HG03135 (cell line): ENCODE measurements at regions not wholly inside any gene's neighbourhood (a gene's known extent, or its start where the extent isn't known, plus 50 kb on each side); places are given as distances from the start of the nearest gene placed in this dataset.
A peak's percentile ranks its signal among the peaks of the same experiment; 100 is the strongest.
"Not testable (repeated sequence)": the region's sequence is repeated elsewhere in the genome, so short reads cannot be mapped to it uniquely, and the experiment has no call there.

Experiments used
- ATAC-seq: cut with Tn5 transposase; IDR thresholded peaks from one replicate; pipeline ENCODE4 v1.9.1; 2021; ENCODE audit warnings: mild to moderate bottlenecking, moderate library complexity; ENCODE audit not compliant: unreplicated experiment

GRCh38 chr9:78437806-78438205 lies 140.9 kb downstream of the PSAT1 start:
- ATAC-seq = no peak

- ATAC-seq = no peak
These were observed 141.3 kb downstream of the PSAT1 start for GRCh38 chr9:78438211-78438610.

GRCh38 chr9:78438780-78439179 lies 141.9 kb downstream of the PSAT1 start:
- no peak for ATAC-seq

- peak; percentile 68 for ATAC-seq
These were observed 142.4 kb downstream of the PSAT1 start for GRCh38 chr9:78439190-78439865.

GRCh38 chr9:78439866-78440830 lies 143.2 kb downstream of the PSAT1 start:
- ATAC-seq = no peak

GRCh38 chr9:78441396-78441795 lies 144.5 kb downstream of the PSAT1 start:
- no peak for ATAC-seq

- ATAC-seq = no peak
These were observed 145.0 kb downstream of the PSAT1 start for GRCh38 chr9:78441822-78442431.

GRCh38 chr9:78442577-78442976 lies 145.7 kb downstream of the PSAT1 start:
- ATAC-seq = not testable (repeated sequence)

GRCh38 chr9:78443946-78444345 lies 147.0 kb downstream of the PSAT1 start:
- ATAC-seq = no peak

- ATAC-seq = no peak
These were observed 152.2 kb downstream of the PSAT1 start for GRCh38 chr9:78448960-78449673.

- no peak for ATAC-seq
These were observed 156.5 kb downstream of the PSAT1 start for GRCh38 chr9:78453450-78453849.

- no peak for ATAC-seq
These were observed 165.7 kb downstream of the PSAT1 start for GRCh38 chr9:78462611-78463010.

- no peak for ATAC-seq
These were observed 166.8 kb downstream of the PSAT1 start for GRCh38 chr9:78463750-78464149.

- ATAC-seq = no peak
These were observed 171.3 kb downstream of the PSAT1 start for GRCh38 chr9:78468231-78468630.

GRCh38 chr9:78468974-78469576 lies 172.2 kb downstream of the PSAT1 start:
- no peak for ATAC-seq

- ATAC-seq = no peak
These were observed 173.3 kb downstream of the PSAT1 start for GRCh38 chr9:78470216-78470615.

GRCh38 chr9:78470741-78471140 lies 173.8 kb downstream of the PSAT1 start:
- ATAC-seq = no peak

- no peak for ATAC-seq
These were observed 175.2 kb downstream of the PSAT1 start for GRCh38 chr9:78472111-78472510.

- no peak for ATAC-seq
These were observed 182.5 kb downstream of the PSAT1 start for GRCh38 chr9:78479441-78479840.

GRCh38 chr9:78486661-78487060 lies 189.7 kb downstream of the PSAT1 start:
- ATAC-seq = no peak

GRCh38 chr9:78490231-78490630 lies 193.3 kb downstream of the PSAT1 start:
- ATAC-seq = no peak
